22Rv1 (cell line): ENCODE measurements at regions not wholly inside any gene's neighbourhood (a gene's known extent, or its start where the extent isn't known, plus 50 kb on each side); places are given as distances from the start of the nearest gene placed in this dataset.

Experiments
- ZFX ChIP-seq: fragments of 450-650 bp; IDR thresholded peaks from 2 replicates; pipeline ENCODE4 v1.6.1; 2017; ENCODE audit warnings: antibody characterized with exemption, borderline replicate concordance
- TF ChIP-seq, protein P1 (sequence below): fragments of 450-650 bp; IDR thresholded peaks from 2 replicates; pipeline ENCODE4 v1.5.1; 2017; ENCODE audit warnings: mild to moderate bottlenecking

DNA sequence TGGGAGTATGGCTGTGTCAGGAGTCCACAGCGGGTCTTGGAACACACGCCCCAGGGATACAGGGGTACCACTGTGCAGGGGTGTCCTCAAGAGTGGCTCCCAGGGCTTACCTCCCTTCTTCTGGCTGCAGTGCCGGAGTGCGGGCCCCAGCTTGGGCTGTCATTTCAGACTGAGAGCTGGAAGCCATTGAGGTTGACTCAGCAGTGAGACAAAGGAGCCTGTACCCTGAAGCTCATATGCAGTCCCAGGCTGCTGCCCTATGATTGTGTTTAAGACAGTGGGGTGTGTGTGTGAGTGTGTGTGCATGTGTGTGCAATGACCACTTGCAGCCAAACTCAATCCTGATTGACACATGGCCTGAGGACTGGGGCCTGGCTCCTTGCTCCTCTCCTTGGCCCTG lies 167.7 kb upstream of the AFDN start:
- TF ChIP-seq, protein P1, sequence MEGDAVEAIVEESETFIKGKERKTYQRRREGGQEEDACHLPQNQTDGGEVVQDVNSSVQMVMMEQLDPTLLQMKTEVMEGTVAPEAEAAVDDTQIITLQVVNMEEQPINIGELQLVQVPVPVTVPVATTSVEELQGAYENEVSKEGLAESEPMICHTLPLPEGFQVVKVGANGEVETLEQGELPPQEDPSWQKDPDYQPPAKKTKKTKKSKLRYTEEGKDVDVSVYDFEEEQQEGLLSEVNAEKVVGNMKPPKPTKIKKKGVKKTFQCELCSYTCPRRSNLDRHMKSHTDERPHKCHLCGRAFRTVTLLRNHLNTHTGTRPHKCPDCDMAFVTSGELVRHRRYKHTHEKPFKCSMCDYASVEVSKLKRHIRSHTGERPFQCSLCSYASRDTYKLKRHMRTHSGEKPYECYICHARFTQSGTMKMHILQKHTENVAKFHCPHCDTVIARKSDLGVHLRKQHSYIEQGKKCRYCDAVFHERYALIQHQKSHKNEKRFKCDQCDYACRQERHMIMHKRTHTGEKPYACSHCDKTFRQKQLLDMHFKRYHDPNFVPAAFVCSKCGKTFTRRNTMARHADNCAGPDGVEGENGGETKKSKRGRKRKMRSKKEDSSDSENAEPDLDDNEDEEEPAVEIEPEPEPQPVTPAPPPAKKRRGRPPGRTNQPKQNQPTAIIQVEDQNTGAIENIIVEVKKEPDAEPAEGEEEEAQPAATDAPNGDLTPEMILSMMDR = no peak
- no peak for TF ChIP-seq ZFX
